ENCODE measurements at regions not wholly inside any gene's neighbourhood (a gene's known extent, or its start where the extent isn't known, plus 50 kb on each side); places are given as distances from the start of the nearest gene placed in this dataset.
"Not testable (repeated sequence)": the region's sequence is repeated elsewhere in the genome, so short reads cannot be mapped to it uniquely, and the experiment has no call there.

GRCh38 chr7:16933296-16934279 lies 51.8 kb upstream of the AGR3 start:
- DNase-seq: peak; percentile 55 to 57

- DNase-seq: no peak
Observed at GRCh38 chr7:16934722-16935340, 53.0 kb upstream of the AGR3 start.

- DNase-seq: no peak
Observed at GRCh38 chr7:16935341-16935735, 53.6 kb upstream of the AGR3 start.

- DNase-seq: no peak
Observed at GRCh38 chr7:16936626-16937422, 55.0 kb upstream of the AGR3 start.

GRCh38 chr7:16939161-16939560 lies 57.4 kb upstream of the AGR3 start:
- DNase-seq: no peak

GRCh38 chr7:16940776-16941175 lies 59.0 kb upstream of the AGR3 start:
- no peak for DNase-seq

- no peak for DNase-seq
Observed at GRCh38 chr7:16942929-16943509, 61.2 kb upstream of the AGR3 start.

- no peak for DNase-seq
Observed at GRCh38 chr7:16944936-16945335, 63.2 kb upstream of the AGR3 start.

GRCh38 chr7:16945372-16945771 lies 63.6 kb upstream of the AGR3 start:
- DNase-seq: no peak

- not testable (repeated sequence) for DNase-seq
Observed at GRCh38 chr7:16948110-16948509, 66.3 kb upstream of the AGR3 start.

- DNase-seq: no peak
Observed at GRCh38 chr7:16951483-16952080, 69.8 kb upstream of the AGR3 start.

- DNase-seq: no peak
Observed at GRCh38 chr7:16954321-16954720, 72.5 kb upstream of the AGR3 start.

- no peak for DNase-seq
Observed at GRCh38 chr7:16958724-16959123, 76.9 kb upstream of the AGR3 start.

GRCh38 chr7:16960337-16960965 lies 78.7 kb upstream of the AGR3 start:
- no peak for DNase-seq

GRCh38 chr7:16961641-16962040 lies 79.9 kb upstream of the AGR3 start:
- DNase-seq: no peak

GRCh38 chr7:16963044-16963443 lies 81.3 kb upstream of the AGR3 start:
- DNase-seq: no peak

- DNase-seq: not testable (repeated sequence)
Observed at GRCh38 chr7:16965697-16966096, 83.9 kb upstream of the AGR3 start.

GRCh38 chr7:16967300-16967811 lies 85.6 kb upstream of the AGR3 start:
- no peak for DNase-seq

- DNase-seq: no peak
Observed at GRCh38 chr7:16970732-16971482, 89.1 kb upstream of the AGR3 start.

GRCh38 chr7:16975712-16976111 lies 93.9 kb upstream of the AGR3 start:
- no peak for DNase-seq
